ENCODE measurements at regions not wholly inside any gene's neighbourhood (a gene's known extent, or its start where the extent isn't known, plus 50 kb on each side); places are given as distances from the start of the nearest gene placed in this dataset.

DNA sequence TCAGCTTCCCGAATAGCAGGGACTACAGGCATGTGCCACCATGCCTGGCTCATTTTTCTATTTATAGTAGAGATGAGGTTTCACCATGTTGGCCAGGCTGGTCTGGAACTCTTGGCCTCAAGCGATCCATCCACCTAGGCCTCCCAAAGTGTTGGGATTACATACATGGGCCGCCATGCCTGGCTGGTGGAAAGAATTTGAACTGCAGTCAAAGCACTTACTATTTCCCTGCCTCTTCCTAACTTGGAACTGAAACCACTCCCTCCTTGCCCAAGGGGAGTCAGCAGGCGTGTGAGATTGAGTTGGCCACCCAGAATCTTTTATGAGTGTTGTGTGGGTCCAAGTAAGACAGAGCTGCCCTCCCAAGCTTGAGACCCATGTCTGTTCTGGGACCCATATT is 86.1 kb upstream of the PTPN3 start:
- TF ChIP-seq, protein P1, sequence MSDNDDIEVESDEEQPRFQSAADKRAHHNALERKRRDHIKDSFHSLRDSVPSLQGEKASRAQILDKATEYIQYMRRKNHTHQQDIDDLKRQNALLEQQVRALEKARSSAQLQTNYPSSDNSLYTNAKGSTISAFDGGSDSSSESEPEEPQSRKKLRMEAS (IDR thresholded peaks at IDR 0.05): no peak
- TF ChIP-seq RAD21 (IDR thresholded peaks at IDR 0.05; ENCODE audit: low read depth) (no peak), ZBTB7A (IDR thresholded peaks at IDR 0.05; ENCODE audit: low read depth) (no peak), CEBPB (IDR thresholded peaks at IDR 0.05) (no peak), EGR1 (IDR thresholded peaks at IDR 0.05) (no peak), YY1 (IDR thresholded peaks at IDR 0.05; ENCODE audit: low read depth) (no peak), TCF12 (IDR thresholded peaks at IDR 0.05; ENCODE audit: low read depth) (no peak), FOXM1 (IDR thresholded peaks at IDR 0.05; ENCODE audit: borderline replicate concordance, low read depth) (no peak), TEAD4 (IDR thresholded peaks at IDR 0.05) (no peak), CREB1 (IDR thresholded peaks at IDR 0.05; ENCODE audit: low read depth) (no peak), EP300 (IDR thresholded peaks at IDR 0.05; ENCODE audit: borderline replicate concordance) (no peak), NFIC (IDR thresholded peaks at IDR 0.05) (no peak), TAF1 (IDR thresholded peaks at IDR 0.05; ENCODE audit: low read depth) (no peak)
- TF ChIP-seq, protein P2, sequence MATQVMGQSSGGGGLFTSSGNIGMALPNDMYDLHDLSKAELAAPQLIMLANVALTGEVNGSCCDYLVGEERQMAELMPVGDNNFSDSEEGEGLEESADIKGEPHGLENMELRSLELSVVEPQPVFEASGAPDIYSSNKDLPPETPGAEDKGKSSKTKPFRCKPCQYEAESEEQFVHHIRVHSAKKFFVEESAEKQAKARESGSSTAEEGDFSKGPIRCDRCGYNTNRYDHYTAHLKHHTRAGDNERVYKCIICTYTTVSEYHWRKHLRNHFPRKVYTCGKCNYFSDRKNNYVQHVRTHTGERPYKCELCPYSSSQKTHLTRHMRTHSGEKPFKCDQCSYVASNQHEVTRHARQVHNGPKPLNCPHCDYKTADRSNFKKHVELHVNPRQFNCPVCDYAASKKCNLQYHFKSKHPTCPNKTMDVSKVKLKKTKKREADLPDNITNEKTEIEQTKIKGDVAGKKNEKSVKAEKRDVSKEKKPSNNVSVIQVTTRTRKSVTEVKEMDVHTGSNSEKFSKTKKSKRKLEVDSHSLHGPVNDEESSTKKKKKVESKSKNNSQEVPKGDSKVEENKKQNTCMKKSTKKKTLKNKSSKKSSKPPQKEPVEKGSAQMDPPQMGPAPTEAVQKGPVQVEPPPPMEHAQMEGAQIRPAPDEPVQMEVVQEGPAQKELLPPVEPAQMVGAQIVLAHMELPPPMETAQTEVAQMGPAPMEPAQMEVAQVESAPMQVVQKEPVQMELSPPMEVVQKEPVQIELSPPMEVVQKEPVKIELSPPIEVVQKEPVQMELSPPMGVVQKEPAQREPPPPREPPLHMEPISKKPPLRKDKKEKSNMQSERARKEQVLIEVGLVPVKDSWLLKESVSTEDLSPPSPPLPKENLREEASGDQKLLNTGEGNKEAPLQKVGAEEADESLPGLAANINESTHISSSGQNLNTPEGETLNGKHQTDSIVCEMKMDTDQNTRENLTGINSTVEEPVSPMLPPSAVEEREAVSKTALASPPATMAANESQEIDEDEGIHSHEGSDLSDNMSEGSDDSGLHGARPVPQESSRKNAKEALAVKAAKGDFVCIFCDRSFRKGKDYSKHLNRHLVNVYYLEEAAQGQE (IDR thresholded peaks at IDR 0.05; ENCODE audit: low read depth): no peak
- TF ChIP-seq, protein P3, sequence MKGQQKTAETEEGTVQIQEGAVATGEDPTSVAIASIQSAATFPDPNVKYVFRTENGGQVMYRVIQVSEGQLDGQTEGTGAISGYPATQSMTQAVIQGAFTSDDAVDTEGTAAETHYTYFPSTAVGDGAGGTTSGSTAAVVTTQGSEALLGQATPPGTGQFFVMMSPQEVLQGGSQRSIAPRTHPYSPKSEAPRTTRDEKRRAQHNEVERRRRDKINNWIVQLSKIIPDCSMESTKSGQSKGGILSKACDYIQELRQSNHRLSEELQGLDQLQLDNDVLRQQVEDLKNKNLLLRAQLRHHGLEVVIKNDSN (IDR thresholded peaks at IDR 0.05): no peak

DNA sequence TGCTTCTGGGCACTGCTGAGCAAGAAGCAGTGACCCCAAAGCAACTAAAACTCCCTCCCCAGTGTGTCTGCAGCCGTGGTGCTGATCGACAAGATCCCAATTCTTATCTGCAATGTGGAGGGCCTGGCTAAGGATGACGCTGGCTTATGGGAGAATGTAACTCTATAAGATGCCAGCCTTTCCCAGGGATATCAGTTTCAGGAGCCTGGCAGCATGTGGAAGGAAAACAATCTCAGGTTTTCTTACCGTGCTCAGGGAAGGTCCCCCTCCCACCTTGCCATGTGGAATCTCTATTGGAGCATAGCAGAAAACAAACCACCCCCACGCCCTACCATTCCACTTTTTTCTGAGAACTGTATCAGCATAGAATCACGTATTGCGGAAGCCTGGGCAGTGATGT is 87.7 kb upstream of the PTPN3 start:
- no peak for TF ChIP-seq NFIC (IDR thresholded peaks at IDR 0.05)
- TF ChIP-seq CREB1 (IDR thresholded peaks at IDR 0.05; ENCODE audit: low read depth): no peak
- no peak for TF ChIP-seq RAD21 (IDR thresholded peaks at IDR 0.05; ENCODE audit: low read depth)
- no peak for TF ChIP-seq FOXM1 (IDR thresholded peaks at IDR 0.05; ENCODE audit: borderline replicate concordance, low read depth)
- TF ChIP-seq EGR1 (IDR thresholded peaks at IDR 0.05): no peak
- no peak for TF ChIP-seq TAF1 (IDR thresholded peaks at IDR 0.05; ENCODE audit: low read depth)
- no peak for TF ChIP-seq ZBTB7A (IDR thresholded peaks at IDR 0.05; ENCODE audit: low read depth)
- TF ChIP-seq YY1 (IDR thresholded peaks at IDR 0.05; ENCODE audit: low read depth): no peak
- TF ChIP-seq TEAD4 (IDR thresholded peaks at IDR 0.05): no peak
- TF ChIP-seq, protein P1 (IDR thresholded peaks at IDR 0.05): no peak
- TF ChIP-seq, protein P3 (IDR thresholded peaks at IDR 0.05): no peak
- TF ChIP-seq, protein P2 (IDR thresholded peaks at IDR 0.05; ENCODE audit: low read depth): no peak
- TF ChIP-seq EP300 (IDR thresholded peaks at IDR 0.05; ENCODE audit: borderline replicate concordance): no peak
- TF ChIP-seq TCF12 (IDR thresholded peaks at IDR 0.05; ENCODE audit: low read depth): no peak
- no peak for TF ChIP-seq CEBPB (IDR thresholded peaks at IDR 0.05)

DNA sequence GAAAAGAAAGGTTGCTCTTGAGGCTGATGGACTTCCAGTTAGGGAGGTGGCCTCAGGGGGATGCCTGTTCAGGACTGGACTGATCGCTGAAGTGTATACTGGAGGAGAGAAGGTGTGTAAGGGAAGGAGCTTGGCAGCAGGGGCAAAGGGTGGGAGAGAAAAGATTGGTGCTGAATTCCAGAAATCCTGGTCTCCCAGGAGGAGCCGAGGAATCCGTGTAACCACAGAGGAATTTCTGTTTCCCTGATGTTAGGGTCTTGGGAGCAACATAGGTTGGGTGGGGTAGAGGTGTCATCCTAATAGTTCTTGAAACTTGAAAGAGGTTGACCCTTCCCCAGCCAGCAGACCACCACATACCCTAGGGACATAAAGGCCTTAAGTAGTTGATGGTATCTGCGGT is 88.9 kb upstream of the PTPN3 start:
- TF ChIP-seq CREB1 (IDR thresholded peaks at IDR 0.05; ENCODE audit: low read depth) (no peak), FOXM1 (IDR thresholded peaks at IDR 0.05; ENCODE audit: borderline replicate concordance, low read depth) (no peak), NFIC (IDR thresholded peaks at IDR 0.05) (no peak), EP300 (IDR thresholded peaks at IDR 0.05; ENCODE audit: borderline replicate concordance) (no peak), EGR1 (IDR thresholded peaks at IDR 0.05) (no peak), CEBPB (IDR thresholded peaks at IDR 0.05) (no peak)
- TF ChIP-seq, protein P1 (IDR thresholded peaks at IDR 0.05): no peak

DNA sequence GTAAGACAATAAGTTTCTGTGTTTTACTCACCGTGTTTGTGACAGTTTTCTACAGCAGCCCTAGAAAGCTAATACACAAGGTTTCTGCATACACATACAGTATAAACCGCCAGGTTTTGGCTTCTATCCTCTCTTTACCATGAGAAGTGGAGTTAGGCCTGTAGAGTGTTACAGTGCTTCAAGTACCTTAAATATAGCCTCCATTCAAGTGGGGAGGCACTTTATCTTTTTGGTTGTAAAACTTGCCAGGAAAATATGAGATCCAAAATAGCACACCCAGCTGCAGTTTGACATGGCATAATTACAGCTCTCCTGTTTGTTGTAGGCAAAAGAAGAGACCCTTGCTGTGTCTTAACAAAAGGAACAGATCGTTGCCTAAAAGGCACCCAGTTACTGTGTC is 90.3 kb upstream of the PTPN3 start:
- TF ChIP-seq, protein P2 (IDR thresholded peaks at IDR 0.05; ENCODE audit: low read depth): no peak
- no peak for TF ChIP-seq EP300 (IDR thresholded peaks at IDR 0.05; ENCODE audit: borderline replicate concordance)
- no peak for TF ChIP-seq CEBPB (IDR thresholded peaks at IDR 0.05)
- no peak for TF ChIP-seq YY1 (IDR thresholded peaks at IDR 0.05; ENCODE audit: low read depth)
